Non-pigmented ciliary epithelial cell (primary cell): ENCODE measurements at regions not wholly inside any gene's neighbourhood (a gene's known extent, or its start where the extent isn't known, plus 50 kb on each side); places are given as distances from the start of the nearest gene placed in this dataset.
"Not testable (repeated sequence)": the region's sequence is repeated elsewhere in the genome, so short reads cannot be mapped to it uniquely, and the experiment has no call there.

Source experiments
- DNase-seq: peaks from one replicate; pipeline ENCODE4 v3.0.0-alpha.2; 2010; ENCODE audit warnings: low read depth

- DNase-seq = no peak
These were observed 110.7 kb upstream of the SMLR1 start for GRCh38 chr6:130716466-130716865.

GRCh38 chr6:130717657-130718056 is 109.5 kb upstream of the SMLR1 start:
- DNase-seq = no peak

- no peak for DNase-seq
These were observed 107.0 kb upstream of the SMLR1 start for GRCh38 chr6:130720076-130720715.

- no peak for DNase-seq
These were observed 103.1 kb upstream of the SMLR1 start for GRCh38 chr6:130724089-130724488.

- no peak for DNase-seq
These were observed 101.7 kb upstream of the SMLR1 start for GRCh38 chr6:130725551-130725950.

GRCh38 chr6:130728064-130728463 is 99.1 kb upstream of the SMLR1 start:
- DNase-seq = not testable (repeated sequence)

GRCh38 chr6:130730600-130730999 is 96.6 kb upstream of the SMLR1 start:
- no peak for DNase-seq

- DNase-seq = no peak
These were observed 93.0 kb upstream of the SMLR1 start for GRCh38 chr6:130734161-130734560.

- DNase-seq = no peak
These were observed 86.9 kb upstream of the SMLR1 start for GRCh38 chr6:130740308-130740707.

GRCh38 chr6:130742131-130742681 is 85.0 kb upstream of the SMLR1 start:
- peak; percentile 8 for DNase-seq

- DNase-seq = no peak
These were observed 84.0 kb upstream of the SMLR1 start for GRCh38 chr6:130743175-130743574.

GRCh38 chr6:130744576-130745366 is 82.4 kb upstream of the SMLR1 start:
- no peak for DNase-seq

- no peak for DNase-seq
These were observed 79.2 kb upstream of the SMLR1 start for GRCh38 chr6:130748041-130748440.

- DNase-seq = no peak
These were observed 77.8 kb upstream of the SMLR1 start for GRCh38 chr6:130749402-130749801.

GRCh38 chr6:130752267-130752666 is 74.9 kb upstream of the SMLR1 start:
- DNase-seq = no peak

GRCh38 chr6:130754786-130755367 is 72.3 kb upstream of the SMLR1 start:
- no peak for DNase-seq

- DNase-seq = no peak
These were observed 71.7 kb upstream of the SMLR1 start for GRCh38 chr6:130755368-130756034.

- no peak for DNase-seq
These were observed 70.4 kb upstream of the SMLR1 start for GRCh38 chr6:130756824-130757223.

GRCh38 chr6:130758813-130759212 is 68.4 kb upstream of the SMLR1 start:
- no peak for DNase-seq

GRCh38 chr6:130760006-130760405 is 67.2 kb upstream of the SMLR1 start:
- DNase-seq = no peak

- no peak for DNase-seq
These were observed 65.9 kb upstream of the SMLR1 start for GRCh38 chr6:130761286-130761685.

- DNase-seq = no peak
These were observed 62.0 kb upstream of the SMLR1 start for GRCh38 chr6:130765181-130765727.
